ENCODE measurements at regions not wholly inside any gene's neighbourhood (a gene's known extent, or its start where the extent isn't known, plus 50 kb on each side); places are given as distances from the start of the nearest gene placed in this dataset.

GRCh38 chr1:224486801-224487583, 52.4 kb upstream of the WDR26 start:
- no peak for DNase-seq

- no peak for DNase-seq
These were observed 54.4 kb upstream of the WDR26 start for GRCh38 chr1:224488806-224489499.

- DNase-seq: no peak
These were observed 55.2 kb upstream of the WDR26 start for GRCh38 chr1:224489534-224490365.

- DNase-seq: no peak
These were observed 56.2 kb upstream of the WDR26 start for GRCh38 chr1:224490549-224491537.

GRCh38 chr1:224492015-224492414, 57.4 kb upstream of the WDR26 start:
- no peak for DNase-seq

- DNase-seq: no peak
These were observed 58.0 kb upstream of the WDR26 start for GRCh38 chr1:224492632-224493031.

- no peak for DNase-seq
These were observed 58.7 kb upstream of the WDR26 start for GRCh38 chr1:224493269-224493668.

GRCh38 chr1:224494343-224494742, 59.7 kb upstream of the WDR26 start:
- DNase-seq: no peak

GRCh38 chr1:224495866-224496265, 61.3 kb upstream of the WDR26 start:
- no peak for DNase-seq

GRCh38 chr1:224496826-224497225, 62.2 kb upstream of the WDR26 start:
- DNase-seq: no peak

- peak; percentile 41 for DNase-seq
These were observed 63.3 kb upstream of the WDR26 start for GRCh38 chr1:224497714-224498573.

- peak; percentile 31 for DNase-seq
These were observed 64.1 kb upstream of the WDR26 start for GRCh38 chr1:224498574-224499170.

- no peak for DNase-seq
These were observed 64.6 kb upstream of the WDR26 start for GRCh38 chr1:224499204-224499603.

GRCh38 chr1:224500796-224501195, 66.2 kb upstream of the WDR26 start:
- DNase-seq: peak; percentile 45

GRCh38 chr1:224501836-224502235, 67.2 kb upstream of the WDR26 start:
- DNase-seq: no peak

- peak; percentile 60 for DNase-seq
These were observed 68.0 kb upstream of the WDR26 start for GRCh38 chr1:224502459-224503160.

- DNase-seq: peak; percentile 85
These were observed 68.8 kb upstream of the WDR26 start for GRCh38 chr1:224503161-224504118.

- no peak for DNase-seq
These were observed 69.9 kb upstream of the WDR26 start for GRCh38 chr1:224504297-224505041.

All from eye (tissue), 1 donor.